Heart right ventricle (tissue), 16 donors: ENCODE measurements at regions not wholly inside any gene's neighbourhood (a gene's known extent, or its start where the extent isn't known, plus 50 kb on each side); places are given as distances from the start of the nearest gene placed in this dataset.
"Not testable (repeated sequence)": the region's sequence is repeated elsewhere in the genome, so short reads cannot be mapped to it uniquely, and the experiment has no call there.

Experiments
- ATAC-seq, 8 donors: fragments of 200-7000 bp; cut with Tn5 transposase; one replicate each; pipeline ENCODE4 v1.9.1; 2020; ENCODE audit warnings: mild to moderate bottlenecking in 8 of 8, moderate library complexity in 8 of 8, moderate number of reproducible peaks in 1 of 8
- DNase-seq, 2 donors: peaks; one replicate each; pipeline ENCODE4 v3.0.0-alpha.2; 2020
- H3K27ac ChIP-seq, 10 donors: fragments of 200-600 bp; sonication (generic) in 2 of 10; one replicate each; pipeline versions ENCODE4 v1.5.0 to v1.8.0; 2020 to 2022; ENCODE audit warnings: mild to moderate bottlenecking in 3 of 10
- H3K27me3 ChIP-seq, 7 donors: fragments of 200-600 bp; one replicate each; pipeline ENCODE4 v1.8.0; 2021 to 2022; ENCODE audit warnings: mild to moderate bottlenecking in 2 of 7
- H3K36me3 ChIP-seq, 9 donors: fragments of 200-600 bp; sonication (generic) in 1 of 9; one replicate each; pipeline versions ENCODE4 v1.5.0 to v1.8.0; 2020 to 2022; ENCODE audit warnings: mild to moderate bottlenecking in 2 of 9
- H3K4me1 ChIP-seq, 9 donors: fragments of 200-600 bp; sonication (generic) in 1 of 9; one replicate each; pipeline versions ENCODE4 v1.5.0 to v1.8.0; 2020 to 2022; ENCODE audit warnings: mild to moderate bottlenecking in 4 of 9
- H3K4me3 ChIP-seq, 10 donors: fragments of 200-600 bp; sonication (generic) in 2 of 10; one replicate each; pipeline versions ENCODE4 v1.5.0 to v1.8.0; 2020 to 2022; ENCODE audit warnings: mild to moderate bottlenecking in 7 of 10, moderate library complexity in 2 of 10
- H3K9me3 ChIP-seq, 11 donors: fragments of 200-600 bp in 10 of 11; sonication (generic) in 2 of 11; one replicate each; pipeline versions ENCODE4 v1.5.0 to v1.8.0; 2013 to 2022; ENCODE audit warnings: mild to moderate bottlenecking in 2 of 11, control low read depth in 1 of 11, moderate library complexity in 1 of 11
- WGBS, 2 donors: extraction: QIAGEN DNeasy Blood & Tissue Kit; methylation state at CpG; one replicate each; pipeline ENCODE4 v1.1.7; 2013; ENCODE audit warnings: inconsistent platforms in 1 of 2; 5-methylcytosine and 5-hydroxymethylcytosine counted together
- intact Hi-C, 10 donors: fragments of 100-400 bp; cut with DNase I; formaldehyde crosslinking; loops; one replicate each; pipeline versions ENCODE4 v1.11.1 to v1.14.2; 2022
- TF ChIP-seq, protein P1 (sequence below), 9 donors: fragments of 200-600 bp; sonication (generic) in 2 of 9; IDR thresholded peaks; one replicate each; pipeline versions ENCODE4 v1.5.0 to v1.8.0; 2021 to 2022; ENCODE audit warnings: antibody characterized with exemption in 9 of 9, mild to moderate bottlenecking in 5 of 9, moderate library complexity in 1 of 9
- donor health status: Arrhythmogenic right ventricular cardiomyopathy.
- donor health status: ischemic (EF 13 %, LVEDD 7.1; RV severe dilation, severe dysfunction).
- donor health status: healthy with polysubstance abuse.
- donor health status: DM: no; HTN: yes; CAD: no.
- donor health status: DM: no; HTN: no; CAD: no.
- donor health status: ischemic (EF 25% LVEDD 6.9; RV normal size, moderate dysfunction).
- donor health status: ischemic (EF 25% LVEDD 5.7; RV mildly dilated, moderate dysfunction).
- donor health status: healthy.
- donor health status: DM: yes; HTN: yes; CAD: no.
- donor health status: Ischemic cardiomyopathy.
- donor health status: ischemic (EF 35%, LVEDD 5.7; RV mildly dilated, moderate dysfunction).
- donor health status: nonischemic (EF 11% LVEDD 7.7; RV severe dilation, severe dysfunction).
- donor health status: DM: yes; HTN: yes; CAD: no.
- donor health status: PGD.
- donor health status: ischemic (EF 29% LVEDD 5.4; RV normal size, mild dysfunction).
- donor health status: nonischemic (EF 23%, LVEDD 6.1; RV moderate dilation, normal function).

DNA sequence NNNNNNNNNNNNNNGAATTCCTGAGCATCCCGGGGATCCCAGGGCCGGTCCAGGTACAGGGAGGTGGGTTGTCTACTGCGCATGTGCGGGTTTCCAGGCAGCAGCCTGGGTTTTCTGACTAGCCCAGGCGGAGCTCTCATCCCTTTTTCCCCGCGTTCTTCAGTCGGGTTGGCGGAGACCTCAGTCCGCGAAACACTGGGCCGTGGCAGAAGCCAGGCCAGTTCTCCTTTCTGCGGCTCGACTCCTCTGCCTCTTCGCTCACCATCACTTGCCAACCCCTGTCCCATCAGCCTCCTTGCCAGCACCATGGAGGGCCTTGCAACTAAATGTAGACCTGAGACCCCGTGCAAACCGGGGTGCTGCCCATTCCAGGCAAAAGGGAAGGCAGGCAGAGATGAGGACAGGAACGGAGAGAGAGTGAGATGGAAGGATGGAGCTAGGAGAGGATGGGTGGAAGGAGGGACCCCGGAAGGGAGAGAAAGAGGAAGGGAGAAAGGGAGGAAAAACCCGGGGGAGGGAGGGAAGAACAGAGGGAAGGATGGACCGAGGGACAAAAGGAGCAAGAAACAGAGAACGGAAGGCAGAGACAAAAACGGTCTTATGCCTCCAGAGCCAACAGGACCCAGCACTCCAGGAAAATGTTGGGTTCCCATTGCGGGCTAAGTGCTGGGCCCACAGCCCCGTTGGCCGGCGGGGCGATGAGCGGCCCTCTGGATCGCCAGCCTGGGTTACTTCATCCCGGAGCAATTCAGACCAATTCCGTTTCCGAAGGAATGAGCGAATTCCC, 445.4 kb upstream of the DEFB115 start:
- Histone ChIP-seq H3K4me3 (peak overlapping the region in 3 of 10 donors; percentile 3 to 26 (median 13)), H3K27ac (no peak overlapping the region), H3K4me1 (peaks cover 0 to 3% (median 0%) of the 10 kb centered on the region in 9 donors), H3K9me3 (peaks cover 0 to 27% (median 0%) of the 10 kb centered on the region in 11 donors), H3K36me3 (no peaks in the 10 kb centered on the region), H3K27me3 (peaks cover 0 to 47% (median 30%) of the 10 kb centered on the region in 7 donors)
- TF ChIP-seq, protein P1, sequence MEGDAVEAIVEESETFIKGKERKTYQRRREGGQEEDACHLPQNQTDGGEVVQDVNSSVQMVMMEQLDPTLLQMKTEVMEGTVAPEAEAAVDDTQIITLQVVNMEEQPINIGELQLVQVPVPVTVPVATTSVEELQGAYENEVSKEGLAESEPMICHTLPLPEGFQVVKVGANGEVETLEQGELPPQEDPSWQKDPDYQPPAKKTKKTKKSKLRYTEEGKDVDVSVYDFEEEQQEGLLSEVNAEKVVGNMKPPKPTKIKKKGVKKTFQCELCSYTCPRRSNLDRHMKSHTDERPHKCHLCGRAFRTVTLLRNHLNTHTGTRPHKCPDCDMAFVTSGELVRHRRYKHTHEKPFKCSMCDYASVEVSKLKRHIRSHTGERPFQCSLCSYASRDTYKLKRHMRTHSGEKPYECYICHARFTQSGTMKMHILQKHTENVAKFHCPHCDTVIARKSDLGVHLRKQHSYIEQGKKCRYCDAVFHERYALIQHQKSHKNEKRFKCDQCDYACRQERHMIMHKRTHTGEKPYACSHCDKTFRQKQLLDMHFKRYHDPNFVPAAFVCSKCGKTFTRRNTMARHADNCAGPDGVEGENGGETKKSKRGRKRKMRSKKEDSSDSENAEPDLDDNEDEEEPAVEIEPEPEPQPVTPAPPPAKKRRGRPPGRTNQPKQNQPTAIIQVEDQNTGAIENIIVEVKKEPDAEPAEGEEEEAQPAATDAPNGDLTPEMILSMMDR (IDR thresholded peaks at IDR 0.05), result no peak
- intact Hi-C loops, result no loop called here
- 44 to 68% methylated on average over 34 of the region's 34 CpGs for whole genome bisulfite sequencing, 2 donors
- ATAC-seq, result peak in 5 of 8 donors; percentile 14 to 59 (median 32)
- DNase-seq, result peak in 1 of 2 donors; percentile 24

- 62 to 73% methylated on average over 27 of the region's 27 CpGs for WGBS, 2 donors
- Histone ChIP-seq H3K4me3 (no peak overlapping the region), H3K36me3 (no peaks in the 10 kb centered on the region), H3K4me1 (peaks cover 0 to 3% (median 0%) of the 10 kb centered on the region in 9 donors), H3K27ac (no peak overlapping the region), H3K27me3 (peaks cover 0 to 51% (median 30%) of the 10 kb centered on the region in 7 donors), H3K9me3 (peaks cover 0 to 27% (median 0%) of the 10 kb centered on the region in 11 donors)
- peak in 2 of 8 donors; percentile 17 to 33 for ATAC-seq
- DNase-seq, result no peak
- intact Hi-C loops, result no loop called here
- TF ChIP-seq, protein P1 (IDR thresholded peaks at IDR 0.05), result no peak
Measured at GRCh38 chr20:30812739-30813411, 444.6 kb upstream of the DEFB115 start.

DNA sequence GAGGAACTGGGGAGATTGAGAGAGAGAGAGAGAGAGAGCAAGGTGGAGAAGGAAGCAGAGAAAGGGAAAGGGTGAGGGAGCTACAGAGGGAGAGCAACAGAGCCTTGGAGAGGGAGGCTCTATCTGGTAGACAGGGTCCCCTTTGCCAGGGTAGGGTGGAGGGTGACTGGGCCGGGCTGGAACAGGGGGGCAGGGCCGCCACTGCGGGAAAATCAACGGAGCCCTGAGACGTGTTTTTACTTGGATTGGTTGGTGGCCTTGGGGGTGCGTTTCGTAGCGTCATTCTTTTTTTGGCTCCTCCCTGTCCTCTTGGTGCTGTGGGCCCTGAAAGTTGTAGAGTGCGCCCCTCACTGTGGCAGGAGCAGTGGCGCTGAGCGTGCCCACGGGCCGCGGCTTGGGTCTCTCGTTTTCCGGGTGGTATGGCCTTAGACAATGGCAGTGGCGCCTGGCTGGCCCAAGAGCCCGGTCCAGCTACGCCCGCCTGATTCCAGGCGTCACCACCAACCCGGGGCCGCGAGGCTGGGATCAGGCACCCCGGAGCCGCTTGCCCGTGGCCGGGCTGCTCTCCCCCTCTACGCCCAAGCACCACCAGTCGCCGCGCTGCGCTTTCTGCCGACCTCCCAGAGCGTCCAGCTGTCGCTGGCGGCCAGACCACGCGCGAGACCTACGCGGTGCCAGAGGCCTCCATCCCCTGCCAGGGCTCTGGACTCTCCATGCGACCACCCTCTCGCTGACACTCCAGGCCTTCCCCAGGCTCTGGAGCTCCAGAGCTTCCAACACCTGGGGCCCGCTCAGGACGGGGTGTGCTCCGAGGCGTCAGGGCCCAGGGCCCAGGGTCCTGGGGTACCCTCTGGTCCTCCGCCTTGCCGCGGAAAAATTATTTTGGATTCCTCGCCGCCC, 443.8 kb upstream of the DEFB115 start:
- H3K36me3 ChIP-seq, H3K27ac ChIP-seq, H3K4me1 ChIP-seq, H3K4me3 ChIP-seq, intact Hi-C loops: not testable (repeated sequence)
- ATAC-seq (peak in 4 of 8 donors; percentile 14 to 69 (median 36)), DNase-seq (peak in 1 of 2 donors; percentile 42)
- WGBS, 2 donors, result 59 to 82% methylated on average over 53 of the region's 53 CpGs
- Histone ChIP-seq H3K9me3 (peaks cover 0 to 27% (median 0%) of the 10 kb centered on the region in 11 donors), H3K27me3 (peaks cover 0 to 51% (median 30%) of the 10 kb centered on the region in 7 donors)

DNA sequence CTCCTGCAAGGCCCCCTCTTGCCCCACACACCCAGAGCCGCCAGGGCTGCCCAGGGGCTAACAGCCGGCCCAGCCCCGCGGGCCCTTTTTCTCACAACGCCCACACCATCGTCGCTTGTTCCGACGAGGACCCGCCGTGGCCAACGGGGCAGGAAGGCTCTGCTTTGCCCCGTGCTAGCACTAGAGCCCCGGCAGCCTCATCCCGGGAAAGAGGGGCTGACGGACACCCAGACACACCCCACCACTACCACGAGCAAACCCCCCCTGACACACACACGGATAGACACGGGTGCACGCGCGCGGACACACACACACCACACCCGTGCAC, 443.2 kb upstream of the DEFB115 start:
- H3K36me3 ChIP-seq, H3K27ac ChIP-seq, DNase-seq, H3K4me3 ChIP-seq, intact Hi-C loops, H3K4me1 ChIP-seq: not testable (repeated sequence)
- peaks cover 0 to 51% (median 30%) of the 10 kb centered on the region in 7 donors for H3K27me3 ChIP-seq
- WGBS, 2 donors, result 59 to 76% methylated on average over 24 of the region's 24 CpGs
- peak in 2 of 8 donors; percentile 4 to 9 for ATAC-seq
- peaks cover 0 to 27% (median 5%) of the 10 kb centered on the region in 11 donors for H3K9me3 ChIP-seq

GRCh38 chr20:30815027-30815576, 442.4 kb upstream of the DEFB115 start:
- H3K4me1 ChIP-seq, intact Hi-C loops, H3K4me3 ChIP-seq, H3K36me3 ChIP-seq, H3K27ac ChIP-seq: not testable (repeated sequence)
- 64 to 71% methylated on average over 13 of the region's 13 CpGs for WGBS, 2 donors
- peaks cover 0 to 29% (median 9%) of the 10 kb centered on the region in 11 donors for H3K9me3 ChIP-seq
- ATAC-seq (peak in 5 of 8 donors; percentile 21 to 53 (median 29)), DNase-seq (peak in 1 of 2 donors; percentile 25)
- peaks cover 0 to 51% (median 30%) of the 10 kb centered on the region in 7 donors for H3K27me3 ChIP-seq
